ENCODE measurements at regions not wholly inside any gene's neighbourhood (a gene's known extent, or its start where the extent isn't known, plus 50 kb on each side); places are given as distances from the start of the nearest gene placed in this dataset.

DNA sequence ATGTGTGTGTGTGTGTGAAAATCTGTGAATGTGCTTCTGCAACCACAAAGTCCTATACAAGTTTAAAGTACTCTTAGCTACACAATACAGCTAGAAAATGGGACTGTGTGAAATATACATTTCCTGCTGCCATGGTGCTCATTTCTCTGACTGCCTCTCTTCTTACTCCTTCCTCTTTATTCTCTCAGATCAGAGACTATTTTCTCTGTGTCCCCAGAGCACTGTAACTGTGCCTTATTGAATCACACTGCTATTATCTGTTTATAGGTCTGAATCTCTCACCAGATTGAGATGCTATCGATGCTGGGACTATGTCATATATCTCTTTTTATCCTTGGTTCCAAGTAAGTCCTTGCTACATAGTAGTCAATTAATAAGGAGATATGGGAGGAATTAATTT lies 217.9 kb upstream of the SLCO3A1 start:
- TF ChIP-seq SP1 (IDR thresholded peaks at IDR 0.05): no peak
- TF ChIP-seq GABPA (IDR thresholded peaks at IDR 0.05 in 1 of 2, conservative IDR thresholded peaks at IDR 0.05 in 1 of 2): no peak
- TF ChIP-seq, protein P1, sequence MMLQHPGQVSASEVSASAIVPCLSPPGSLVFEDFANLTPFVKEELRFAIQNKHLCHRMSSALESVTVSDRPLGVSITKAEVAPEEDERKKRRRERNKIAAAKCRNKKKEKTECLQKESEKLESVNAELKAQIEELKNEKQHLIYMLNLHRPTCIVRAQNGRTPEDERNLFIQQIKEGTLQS (IDR thresholded peaks at IDR 0.05): no peak
- TF ChIP-seq, protein P2, sequence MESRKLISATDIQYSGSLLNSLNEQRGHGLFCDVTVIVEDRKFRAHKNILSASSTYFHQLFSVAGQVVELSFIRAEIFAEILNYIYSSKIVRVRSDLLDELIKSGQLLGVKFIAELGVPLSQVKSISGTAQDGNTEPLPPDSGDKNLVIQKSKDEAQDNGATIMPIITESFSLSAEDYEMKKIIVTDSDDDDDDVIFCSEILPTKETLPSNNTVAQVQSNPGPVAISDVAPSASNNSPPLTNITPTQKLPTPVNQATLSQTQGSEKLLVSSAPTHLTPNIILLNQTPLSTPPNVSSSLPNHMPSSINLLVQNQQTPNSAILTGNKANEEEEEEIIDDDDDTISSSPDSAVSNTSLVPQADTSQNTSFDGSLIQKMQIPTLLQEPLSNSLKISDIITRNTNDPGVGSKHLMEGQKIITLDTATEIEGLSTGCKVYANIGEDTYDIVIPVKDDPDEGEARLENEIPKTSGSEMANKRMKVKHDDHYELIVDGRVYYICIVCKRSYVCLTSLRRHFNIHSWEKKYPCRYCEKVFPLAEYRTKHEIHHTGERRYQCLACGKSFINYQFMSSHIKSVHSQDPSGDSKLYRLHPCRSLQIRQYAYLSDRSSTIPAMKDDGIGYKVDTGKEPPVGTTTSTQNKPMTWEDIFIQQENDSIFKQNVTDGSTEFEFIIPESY (IDR thresholded peaks at IDR 0.05): no peak
- TF ChIP-seq HNF4G (IDR thresholded peaks at IDR 0.05): no peak
- TF ChIP-seq, protein P3, sequence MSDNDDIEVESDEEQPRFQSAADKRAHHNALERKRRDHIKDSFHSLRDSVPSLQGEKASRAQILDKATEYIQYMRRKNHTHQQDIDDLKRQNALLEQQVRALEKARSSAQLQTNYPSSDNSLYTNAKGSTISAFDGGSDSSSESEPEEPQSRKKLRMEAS (IDR thresholded peaks at IDR 0.05): no peak
